BLaER1 (cell line): ENCODE measurements at regions not wholly inside any gene's neighbourhood (a gene's known extent, or its start where the extent isn't known, plus 50 kb on each side); places are given as distances from the start of the nearest gene placed in this dataset.

Source experiments
- H3K27ac ChIP-seq: shearing (Covaris generic); formaldehyde crosslinking; 2 replicates; pipeline ENCODE4 v1.8.1; 2022
- H3K27me3 ChIP-seq: shearing (Covaris generic); formaldehyde crosslinking; 2 replicates; pipeline ENCODE4 v1.8.1; 2022
- H3K36me3 ChIP-seq: shearing (Covaris generic); formaldehyde crosslinking; 2 replicates; pipeline ENCODE4 v1.8.1; 2022
- H3K4me1 ChIP-seq: shearing (Covaris generic); formaldehyde crosslinking; 2 replicates; pipeline ENCODE4 v1.8.1; 2022
- H3K4me2 ChIP-seq: shearing (Covaris generic); formaldehyde crosslinking; 2 replicates; pipeline ENCODE4 v1.8.1; 2022
- H3K4me3 ChIP-seq: shearing (Covaris generic); formaldehyde crosslinking; 2 replicates; pipeline ENCODE4 v1.8.1; 2022
- H3K9ac ChIP-seq: shearing (Covaris generic); formaldehyde crosslinking; 2 replicates; pipeline ENCODE4 v1.8.1; 2022
- H3K9me3 ChIP-seq: shearing (Covaris generic); formaldehyde crosslinking; 2 replicates; pipeline ENCODE4 v1.8.1; 2022
- H4K20me1 ChIP-seq: shearing (Covaris generic); formaldehyde crosslinking; 2 replicates; pipeline ENCODE4 v1.8.1; 2022
- Cebpa-rat ChIP-seq: shearing (Covaris generic); IDR thresholded peaks from 2 replicates; pipeline ENCODE4 v1.8.1; 2022

GRCh38 chrX:128216364-128216763, 164.2 kb upstream of the ACTRT1 start:
- H3K4me1 ChIP-seq = no peaks in the 10 kb centered on the region
- no peak overlapping the region for H3K9ac ChIP-seq
- no peak overlapping the region for H3K27ac ChIP-seq
- H3K4me2 ChIP-seq = no peak overlapping the region
- no peak for TF ChIP-seq Cebpa-rat
- H3K36me3 ChIP-seq = no peaks in the 10 kb centered on the region
- H3K4me3 ChIP-seq = no peak overlapping the region
- no peaks in the 10 kb centered on the region for H4K20me1 ChIP-seq
- H3K9me3 ChIP-seq = no peaks in the 10 kb centered on the region
- peaks cover 37% of the 10 kb centered on the region for H3K27me3 ChIP-seq

GRCh38 chrX:128165884-128166408, 113.7 kb upstream of the ACTRT1 start:
- no peaks in the 10 kb centered on the region for H3K36me3 ChIP-seq
- H3K4me3 ChIP-seq = no peak overlapping the region
- no peaks in the 10 kb centered on the region for H4K20me1 ChIP-seq
- no peak overlapping the region for H3K27ac ChIP-seq
- no peak overlapping the region for H3K4me2 ChIP-seq
- H3K9me3 ChIP-seq = no peaks in the 10 kb centered on the region
- peaks cover 67% of the 10 kb centered on the region for H3K27me3 ChIP-seq
- H3K9ac ChIP-seq = no peak overlapping the region
- TF ChIP-seq Cebpa-rat = no peak
- H3K4me1 ChIP-seq = no peaks in the 10 kb centered on the region

GRCh38 chrX:128156204-128156603, 104.0 kb upstream of the ACTRT1 start:
- Histone ChIP-seq H4K20me1 (no peaks in the 10 kb centered on the region), H3K4me1 (no peaks in the 10 kb centered on the region), H3K4me3 (no peak overlapping the region), H3K27me3 (peaks cover 19% of the 10 kb centered on the region), H3K36me3 (no peaks in the 10 kb centered on the region), H3K9me3 (peaks cover 10% of the 10 kb centered on the region; the same call in 1 of the 2 replicates), H3K27ac (no peak overlapping the region), H3K4me2 (no peak overlapping the region), H3K9ac (no peak overlapping the region)
- TF ChIP-seq Cebpa-rat = no peak

GRCh38 chrX:128142745-128143144, 90.5 kb upstream of the ACTRT1 start:
- Histone ChIP-seq H3K36me3 (no peaks in the 10 kb centered on the region), H3K4me3 (no peak overlapping the region), H3K27ac (no peak overlapping the region), H3K27me3 (peaks cover 37% of the 10 kb centered on the region), H4K20me1 (no peaks in the 10 kb centered on the region), H3K4me2 (no peak overlapping the region), H3K9me3 (no peaks in the 10 kb centered on the region), H3K4me1 (no peaks in the 10 kb centered on the region), H3K9ac (no peak overlapping the region)
- no peak for TF ChIP-seq Cebpa-rat

GRCh38 chrX:128106630-128107029, 54.4 kb upstream of the ACTRT1 start:
- H3K4me2 ChIP-seq = no peak overlapping the region
- no peak overlapping the region for H3K9ac ChIP-seq
- H3K36me3 ChIP-seq = no peaks in the 10 kb centered on the region
- H3K27ac ChIP-seq = no peak overlapping the region
- peaks cover 2% of the 10 kb centered on the region; the same call in 1 of the 2 replicates for H4K20me1 ChIP-seq
- TF ChIP-seq Cebpa-rat = no peak
- no peaks in the 10 kb centered on the region for H3K4me1 ChIP-seq
- no peaks in the 10 kb centered on the region for H3K9me3 ChIP-seq
- no peak overlapping the region for H3K4me3 ChIP-seq
- peaks cover 53% of the 10 kb centered on the region for H3K27me3 ChIP-seq

- H3K9ac ChIP-seq = no peak overlapping the region
Observed at GRCh38 chrX:128105659-128106058, 53.5 kb upstream of the ACTRT1 start.

More at GRCh38 chrX:128105659-128106058, 53.5 kb upstream of the ACTRT1 start:
- peaks cover 7% of the 10 kb centered on the region; the same call in 1 of the 2 replicates for H4K20me1 ChIP-seq
- H3K36me3 ChIP-seq = no peaks in the 10 kb centered on the region
- no peaks in the 10 kb centered on the region for H3K4me1 ChIP-seq
- TF ChIP-seq Cebpa-rat = no peak
- peaks cover 55% of the 10 kb centered on the region for H3K27me3 ChIP-seq
- no peak overlapping the region for H3K27ac ChIP-seq
- no peak overlapping the region for H3K4me3 ChIP-seq
- no peaks in the 10 kb centered on the region for H3K9me3 ChIP-seq
- H3K4me2 ChIP-seq = no peak overlapping the region
